Calu3 (cell line): ENCODE measurements at regions not wholly inside any gene's neighbourhood (a gene's known extent, or its start where the extent isn't known, plus 50 kb on each side); places are given as distances from the start of the nearest gene placed in this dataset.

Experiments used
- BruUV-seq: library from RNA; stranded (reverse); fragments of 400-500 nt; replicated peaks from 2 replicates; lab custom pipeline; 2021; lab: Mats Ljungman, UMichigan
- CTCF ChIA-PET: fragments of 300-600 bp; sonication (Branson Sonifier 250); formaldehyde crosslinking; loops from one replicate; lab custom pipeline; 2022; ENCODE audit warnings: antibody characterized with exemption; lab: Charles Lee
- DNase-seq: peaks from one replicate; pipeline ENCODE4 v3.0.0; 2022
- H3K27ac Mint-ChIP-seq: one replicate; pipeline ENCODE4 v1.8.0; 2022; ENCODE audit warnings: mixed read lengths; ENCODE audit not compliant: unreplicated experiment
- H3K27me3 Mint-ChIP-seq: one replicate; pipeline ENCODE4 v1.8.0; 2022; ENCODE audit warnings: mixed read lengths; ENCODE audit not compliant: unreplicated experiment
- H3K36me3 Mint-ChIP-seq: one replicate; pipeline ENCODE4 v1.8.0; 2022; ENCODE audit warnings: mild to moderate bottlenecking, moderate library complexity, mixed read lengths; ENCODE audit not compliant: insufficient read depth, unreplicated experiment
- H3K4me1 Mint-ChIP-seq: one replicate; pipeline ENCODE4 v1.8.0; 2022; ENCODE audit warnings: mild to moderate bottlenecking, low read depth, mixed read lengths; ENCODE audit not compliant: unreplicated experiment
- H3K4me3 Mint-ChIP-seq: one replicate; pipeline ENCODE4 v1.8.0; 2022; ENCODE audit warnings: mild to moderate bottlenecking, low read depth, moderate library complexity, mixed read lengths; ENCODE audit not compliant: unreplicated experiment
- H3K9me3 Mint-ChIP-seq: one replicate; pipeline ENCODE4 v1.8.0; 2022; ENCODE audit warnings: low read depth, mixed read lengths; ENCODE audit not compliant: unreplicated experiment
- CTCF ChIP-seq: fragments of 200-600 bp; IDR thresholded peaks from one replicate; pipeline ENCODE4 v1.8.0; 2022; ENCODE audit warnings: antibody characterized with exemption; ENCODE audit not compliant: unreplicated experiment
- intact Hi-C: fragments of 100-400 bp; cut with micrococcal nuclease; formaldehyde crosslinking; loops from one replicate; pipeline ENCODE4 v1.10.0; 2022; ENCODE audit not compliant: unreplicated experiment

GRCh38 chr2:228802181-228803071 lies 468.7 kb downstream of the PID1 start:
- H3K9me3 Mint-ChIP-seq, result peaks cover 7% of the 10 kb centered on the region
- BruUV-seq, result no TSS peak
- H3K4me1 Mint-ChIP-seq, result no peaks in the 10 kb centered on the region
- CTCF ChIA-PET, result no interaction called here
- DNase-seq, result no peak
- no peak overlapping the region for H3K27ac Mint-ChIP-seq
- no peak overlapping the region for H3K4me3 Mint-ChIP-seq
- no peaks in the 10 kb centered on the region for H3K27me3 Mint-ChIP-seq
- intact Hi-C loops, result no loop called here
- no peak for TF ChIP-seq CTCF
- no peaks in the 10 kb centered on the region for H3K36me3 Mint-ChIP-seq

GRCh38 chr2:228801451-228801850 lies 469.6 kb downstream of the PID1 start:
- CTCF ChIA-PET, result no interaction called here

GRCh38 chr2:228799208-228799588 lies 471.9 kb downstream of the PID1 start:
- peak overlapping the region; percentile 36 for H3K27ac Mint-ChIP-seq
- no peak for DNase-seq
- H3K4me1 Mint-ChIP-seq, result no peaks in the 10 kb centered on the region
- no peak for TF ChIP-seq CTCF
- peaks cover 10% of the 10 kb centered on the region for H3K9me3 Mint-ChIP-seq
- no TSS peak for BruUV-seq
- H3K4me3 Mint-ChIP-seq, result no peak overlapping the region
- intact Hi-C loops, result no loop called here
- H3K27me3 Mint-ChIP-seq, result no peaks in the 10 kb centered on the region
- CTCF ChIA-PET, result no interaction called here
- H3K36me3 Mint-ChIP-seq, result no peaks in the 10 kb centered on the region

More at GRCh38 chr2:228801451-228801850, 469.6 kb downstream of the PID1 start:
- intact Hi-C loops, result no loop called here
- Mint-ChIP-seq H3K4me3 (no peak overlapping the region), H3K36me3 (no peaks in the 10 kb centered on the region), H3K27ac (no peak overlapping the region), H3K9me3 (peaks cover 7% of the 10 kb centered on the region), H3K27me3 (no peaks in the 10 kb centered on the region), H3K4me1 (no peaks in the 10 kb centered on the region)
- BruUV-seq, result no TSS peak
- no peak for DNase-seq
- TF ChIP-seq CTCF, result no peak

GRCh38 chr2:228798458-228799207 lies 472.5 kb downstream of the PID1 start:
- no peak for DNase-seq
- H3K4me1 Mint-ChIP-seq, result no peaks in the 10 kb centered on the region
- H3K4me3 Mint-ChIP-seq, result no peak overlapping the region
- intact Hi-C loops, result no loop called here
- peaks cover 10% of the 10 kb centered on the region for H3K9me3 Mint-ChIP-seq
- H3K36me3 Mint-ChIP-seq, result no peaks in the 10 kb centered on the region
- H3K27ac Mint-ChIP-seq, result no peak overlapping the region
- no peak for TF ChIP-seq CTCF
- no TSS peak for BruUV-seq
- CTCF ChIA-PET, result interaction anchor here (0.7 kb wide), 1 partner anchor 120 kb away, joined by 3 read pairs; no protein-coding TSS in a partner anchor
- H3K27me3 Mint-ChIP-seq, result no peaks in the 10 kb centered on the region
